Mucosa of gallbladder (tissue), 1 donor: ENCODE measurements at regions not wholly inside any gene's neighbourhood (a gene's known extent, or its start where the extent isn't known, plus 50 kb on each side); places are given as distances from the start of the nearest gene placed in this dataset.
"Not testable (repeated sequence)": the region's sequence is repeated elsewhere in the genome, so short reads cannot be mapped to it uniquely, and the experiment has no call there.

ENCODE experiments used
- DNase-seq: peaks from one replicate; pipeline ENCODE4 v3.0.0-alpha.2; 2020; ENCODE audit warnings: low spot score
- donor health status: DM: no; HTN: no; CAD: no.

DNA sequence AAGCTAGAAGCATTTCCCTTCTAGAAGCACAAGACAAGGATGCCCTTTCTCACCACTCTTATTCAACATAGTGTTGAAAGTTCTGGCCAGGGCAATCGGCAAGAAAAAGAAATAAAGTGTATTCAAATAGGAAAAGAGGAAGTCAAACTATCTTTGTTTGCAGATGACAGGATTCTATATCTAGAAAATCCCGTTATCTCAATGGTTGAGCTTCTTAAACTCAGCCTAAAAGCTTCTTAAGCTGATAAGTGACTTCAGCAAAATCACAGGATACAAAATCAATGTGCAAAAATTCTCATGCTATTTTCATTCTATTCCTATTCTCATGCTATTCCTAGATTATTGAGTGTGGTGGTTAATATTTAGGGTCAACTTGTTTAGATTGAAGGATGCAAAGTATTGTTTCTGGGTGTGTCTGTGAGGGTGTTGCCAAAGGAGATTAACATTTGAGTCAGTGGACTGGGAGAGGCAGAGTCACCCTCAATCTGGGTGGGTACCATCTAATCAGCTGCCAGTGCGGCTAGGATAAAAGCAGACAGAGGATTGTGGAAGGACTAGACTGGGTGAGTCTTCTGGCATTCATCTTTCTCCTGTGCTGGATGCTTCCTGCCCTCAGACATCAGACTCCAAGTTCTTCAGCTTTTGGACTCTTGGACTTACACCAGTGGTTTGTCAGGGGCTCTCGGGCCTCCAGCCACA lies 111.9 kb downstream of the LSMEM1 start:
- not testable (repeated sequence) for DNase-seq

DNA sequence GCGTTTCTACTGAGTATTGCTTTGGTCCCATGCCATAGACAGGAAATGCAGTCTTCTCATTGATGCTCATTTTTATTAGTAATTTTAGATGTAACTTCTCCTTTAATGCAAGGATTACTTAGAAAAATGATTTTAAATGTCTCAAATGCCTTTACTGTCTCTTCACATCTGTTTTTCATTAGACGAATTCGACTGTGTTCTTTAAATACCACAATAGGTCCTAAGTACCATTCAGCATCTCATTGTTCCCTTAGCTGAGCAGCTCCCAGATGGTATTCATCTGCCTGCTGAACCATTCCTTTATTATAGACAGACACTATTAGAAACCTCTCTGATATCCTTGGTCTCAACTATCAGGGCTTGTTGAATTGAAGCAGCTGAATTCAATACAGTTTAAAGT lies 113.6 kb downstream of the LSMEM1 start:
- DNase-seq: no peak

DNA sequence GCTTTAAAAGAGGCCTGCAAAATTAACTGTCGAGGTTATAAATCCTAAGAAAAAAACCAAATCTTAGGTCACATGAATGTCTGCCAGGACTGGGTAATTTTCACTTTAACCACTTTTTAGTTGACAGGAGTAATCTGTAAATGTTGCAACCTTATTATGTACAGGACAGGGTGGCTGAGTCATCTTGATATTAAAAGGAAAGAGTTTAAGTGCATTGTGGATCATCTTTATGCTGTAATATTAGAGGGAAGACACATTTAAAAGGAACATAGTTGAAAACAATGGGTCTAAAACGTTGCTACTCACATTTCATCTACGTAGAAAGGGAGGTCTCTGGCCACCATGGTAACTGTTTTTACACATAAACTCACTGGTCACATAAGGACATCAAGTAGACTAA lies 115.5 kb downstream of the LSMEM1 start:
- DNase-seq: no peak

DNA sequence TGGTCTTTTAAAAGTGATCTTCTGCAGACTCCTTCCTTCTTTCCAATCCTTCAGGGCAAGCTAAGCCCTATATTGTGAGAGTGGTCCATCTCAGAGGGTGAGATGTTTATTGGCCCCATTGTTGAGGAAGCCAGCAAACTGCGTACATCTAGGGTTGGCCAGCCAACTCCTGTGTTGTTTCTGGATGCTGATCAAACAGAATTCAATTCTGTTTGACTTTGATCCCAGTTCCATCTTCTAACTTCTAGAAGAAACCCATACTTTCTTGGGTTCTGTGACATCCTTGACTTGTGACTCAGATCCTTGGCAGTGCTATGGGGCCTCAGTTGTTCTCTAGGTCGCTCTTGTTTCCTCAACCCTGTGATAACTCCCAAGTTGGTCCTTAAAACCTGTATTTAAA lies 116.2 kb downstream of the LSMEM1 start:
- no peak for DNase-seq

DNA sequence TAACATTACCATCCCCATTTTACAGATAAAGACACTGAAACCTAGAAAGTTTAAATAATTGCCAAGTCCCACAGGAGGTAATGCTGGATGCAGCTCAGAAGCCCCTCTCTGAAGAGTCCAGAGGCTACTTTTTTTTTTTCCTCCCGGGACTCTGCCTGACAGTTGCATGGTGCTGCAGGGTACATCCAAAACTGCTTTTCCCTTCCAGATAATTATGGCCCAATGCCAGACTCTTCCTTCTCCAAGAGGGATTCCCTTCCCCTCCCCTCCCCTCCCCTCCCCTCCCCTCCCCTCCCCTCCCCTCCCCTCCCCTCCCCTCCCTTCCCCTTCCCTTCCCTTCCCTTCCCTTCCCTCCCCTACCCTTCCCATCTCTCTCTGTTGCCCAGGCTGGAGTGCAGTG lies 122.9 kb downstream of the LSMEM1 start:
- no peak for DNase-seq

DNA sequence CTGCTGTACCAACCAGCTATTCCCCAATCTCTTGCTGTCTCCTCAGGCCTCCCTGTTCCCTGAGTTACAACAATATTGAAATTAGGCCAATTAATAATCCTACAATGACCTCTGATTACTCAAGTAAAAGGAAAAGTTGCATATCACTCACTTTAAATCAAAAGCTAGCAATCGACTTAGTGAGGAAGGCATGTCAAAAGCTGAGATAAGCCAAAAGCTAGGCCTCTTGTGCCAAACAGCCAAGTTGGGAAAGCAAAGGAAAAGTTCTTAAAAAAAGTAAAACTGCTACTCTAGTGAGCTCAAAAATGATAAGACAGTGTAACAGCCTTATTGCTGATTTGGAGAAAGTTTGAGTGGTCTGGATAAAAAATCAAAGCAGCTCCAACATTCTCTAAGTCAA lies 129.8 kb downstream of the LSMEM1 start:
- DNase-seq: no peak

DNA sequence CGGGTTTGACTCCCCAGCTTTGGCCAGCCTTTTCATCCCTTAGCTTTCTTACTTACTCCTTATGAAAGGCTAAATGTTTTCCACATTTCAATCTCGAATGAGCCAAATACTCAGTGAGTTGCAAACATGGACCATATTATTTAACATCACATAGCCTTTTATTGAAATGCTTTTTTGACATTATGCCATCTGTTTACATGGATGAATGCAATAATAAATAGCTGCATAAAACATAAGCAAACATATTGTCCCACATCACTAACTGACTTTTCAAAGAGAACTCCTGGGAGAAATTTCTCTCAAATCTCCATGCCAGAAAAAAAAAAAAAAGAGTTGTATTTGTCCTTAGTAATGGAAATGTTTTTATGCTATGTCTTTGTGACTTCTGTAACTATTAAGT lies 134.9 kb downstream of the LSMEM1 start:
- DNase-seq: no peak

DNA sequence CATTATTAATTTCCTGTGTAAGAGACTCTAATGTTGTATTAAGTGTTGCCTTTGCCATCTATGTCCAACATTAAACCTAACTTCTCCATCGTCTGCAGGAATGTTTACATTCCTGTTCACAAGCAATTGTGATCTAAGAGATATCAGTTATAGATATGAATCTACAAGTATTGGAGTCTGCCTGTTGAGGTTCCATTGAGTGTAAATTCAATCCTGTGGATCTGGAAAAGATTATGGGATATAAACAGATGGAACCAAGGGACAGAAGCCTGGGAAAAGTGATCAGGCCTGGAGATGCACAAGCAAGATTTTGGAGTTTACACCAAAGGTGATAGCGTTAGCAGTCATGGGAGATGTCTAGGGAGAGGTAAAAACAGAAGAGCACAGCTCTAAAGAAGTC lies 135.5 kb downstream of the LSMEM1 start:
- no peak for DNase-seq

DNA sequence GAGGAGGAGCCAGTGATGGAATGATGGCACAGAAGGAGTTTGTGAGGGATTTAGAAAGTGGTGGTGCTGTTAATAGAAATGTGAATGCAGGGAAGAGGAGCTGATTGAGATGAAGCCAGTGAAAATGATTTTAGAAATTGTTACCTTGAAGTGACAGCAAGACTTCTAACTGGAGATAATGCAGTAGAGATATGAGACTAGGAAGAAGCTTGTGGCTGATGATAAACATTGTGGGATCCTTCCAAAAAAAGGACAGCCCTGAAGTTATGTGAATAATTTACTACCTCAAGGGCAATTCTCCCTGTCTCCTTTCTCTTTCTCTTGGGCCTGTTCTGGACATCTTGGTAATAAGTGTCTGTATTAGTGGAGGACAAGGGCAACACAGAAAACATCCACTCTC lies 138.6 kb downstream of the LSMEM1 start:
- DNase-seq: no peak

DNA sequence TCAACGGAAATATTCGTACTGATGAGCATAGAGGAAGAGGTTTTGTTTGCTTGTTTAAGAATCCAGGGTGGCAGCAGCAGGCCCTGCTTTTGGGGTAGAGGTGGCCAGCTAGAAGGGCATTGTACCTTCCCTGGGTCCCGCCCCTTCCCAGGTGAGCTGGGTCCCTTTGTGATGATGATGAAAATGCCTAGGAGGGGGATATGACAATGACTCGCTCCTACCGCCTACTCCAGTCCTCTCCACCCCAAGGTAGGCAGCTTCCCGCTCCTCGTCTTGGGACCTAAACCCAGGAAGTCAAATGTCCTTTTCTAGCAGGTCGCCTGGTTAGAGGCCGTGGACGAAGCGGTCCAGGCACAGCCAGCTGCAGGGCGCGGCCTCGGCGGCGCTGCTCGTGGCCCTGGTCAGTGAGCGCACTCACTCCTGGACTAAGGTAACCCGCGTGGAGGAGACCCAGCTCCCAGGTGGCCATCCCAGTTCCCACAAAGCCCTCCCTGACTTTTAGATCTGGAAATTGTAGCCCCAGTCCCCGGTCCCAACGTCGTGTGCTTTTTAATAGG lies 141.4 kb downstream of the LSMEM1 start:
- no peak for DNase-seq

DNA sequence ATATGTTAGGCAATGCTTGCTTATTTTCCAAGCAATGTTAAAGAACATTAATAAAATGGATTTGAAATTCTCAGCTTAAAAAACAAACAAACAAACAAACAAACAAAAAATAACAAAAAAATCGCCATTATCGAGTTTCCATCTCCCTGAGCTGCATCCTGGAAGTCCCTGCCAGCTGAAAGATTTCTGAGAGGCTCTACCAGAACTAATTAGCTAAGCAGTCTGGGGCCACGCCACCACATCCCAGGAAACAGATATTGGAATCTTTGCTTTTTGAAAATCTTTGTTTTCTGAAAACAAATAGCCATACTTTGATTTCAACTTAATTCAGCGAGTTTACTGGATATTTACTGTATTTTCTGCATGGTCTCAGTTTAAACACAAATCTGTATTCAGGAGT lies 143.6 kb downstream of the LSMEM1 start:
- DNase-seq: no peak

DNA sequence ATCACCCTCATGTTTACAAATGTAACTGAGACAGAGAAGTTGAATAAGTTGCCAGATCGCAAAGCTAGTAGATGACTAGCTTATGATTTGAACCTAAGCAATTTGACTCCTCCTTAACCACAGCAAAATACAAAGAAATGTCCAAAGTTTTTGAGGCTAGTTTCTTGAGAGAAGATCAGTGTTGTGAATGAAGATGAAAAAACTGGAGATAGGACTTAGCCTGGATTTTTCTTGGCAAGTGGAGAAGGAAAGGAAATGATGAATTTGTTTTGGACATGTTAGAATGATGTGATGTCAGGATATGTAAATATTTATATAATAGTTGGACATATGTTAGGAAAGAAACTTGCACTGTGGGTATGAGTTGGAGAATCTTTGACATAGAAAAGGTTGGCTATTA lies 149.8 kb downstream of the LSMEM1 start:
- DNase-seq: no peak

DNA sequence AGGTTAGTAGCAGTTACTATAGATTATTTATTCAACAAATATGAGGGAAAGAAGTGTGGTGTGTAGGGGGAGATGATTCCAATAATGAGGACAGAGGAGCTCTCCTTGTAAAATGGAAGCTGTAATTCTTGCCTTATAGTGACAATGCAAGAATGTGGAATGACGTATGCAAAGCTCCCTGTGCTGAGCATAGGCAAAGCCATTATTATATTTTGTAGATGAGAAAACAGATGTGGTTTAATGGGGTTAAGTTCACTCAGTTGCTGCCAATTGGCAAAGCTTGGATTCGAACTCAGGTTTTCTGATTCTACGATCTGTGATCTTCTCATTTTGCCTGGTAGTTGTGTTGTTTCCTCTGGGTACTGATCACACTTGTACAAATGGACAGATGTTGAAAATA lies 153.3 kb downstream of the LSMEM1 start:
- no peak for DNase-seq

DNA sequence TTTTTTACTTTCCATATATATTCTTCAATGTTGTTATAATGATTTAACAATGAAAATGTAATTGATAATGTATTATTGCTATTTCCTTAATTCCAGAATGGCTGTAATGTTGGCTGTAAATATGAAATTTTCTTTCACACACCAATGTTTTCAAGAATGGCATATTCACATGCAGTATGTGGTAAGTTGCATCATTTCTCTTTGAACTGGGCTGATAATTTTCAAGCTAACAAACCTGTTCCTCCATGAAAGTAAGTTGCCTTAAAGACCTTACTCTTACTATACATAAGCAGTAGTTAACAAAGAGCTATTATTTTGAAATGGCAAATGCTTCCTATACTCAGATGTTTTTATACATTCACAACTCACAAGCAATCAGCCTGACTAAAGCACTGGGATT lies 154.5 kb downstream of the TMEM168 start:
- no peak for DNase-seq

DNA sequence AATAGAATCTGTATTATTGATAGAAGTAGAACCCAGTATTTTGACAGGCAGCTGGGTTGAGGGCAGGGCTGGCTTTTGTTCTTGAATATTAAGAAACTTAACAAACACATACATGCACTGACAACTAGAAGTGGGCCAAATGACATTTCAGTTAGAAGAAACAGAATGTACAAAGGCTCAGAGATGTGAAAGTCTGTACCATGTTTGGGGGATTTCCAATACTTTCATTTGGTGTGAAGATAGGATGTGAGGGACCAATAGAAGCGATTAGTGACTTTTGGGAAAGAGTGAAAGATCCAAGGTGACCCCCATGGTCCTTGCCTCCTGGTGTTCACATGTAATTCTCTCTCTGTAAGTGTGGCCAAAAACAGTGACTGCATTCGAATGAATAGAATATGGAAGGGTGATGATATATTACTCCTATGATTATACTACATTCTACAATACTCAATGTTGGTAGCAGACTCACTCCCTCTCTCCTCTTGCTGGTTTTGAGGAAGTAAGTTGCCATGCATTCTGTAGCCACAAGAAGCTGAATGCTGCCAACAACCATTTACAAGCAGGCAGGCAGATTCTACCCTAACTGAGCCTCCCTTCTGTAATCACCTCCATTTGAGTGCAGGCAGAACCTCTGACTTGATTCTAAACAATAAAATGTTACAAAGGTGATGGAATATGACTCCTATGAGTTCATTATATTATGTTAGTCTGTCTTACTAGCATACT lies 151.4 kb downstream of the TMEM168 start:
- DNase-seq: no peak

DNA sequence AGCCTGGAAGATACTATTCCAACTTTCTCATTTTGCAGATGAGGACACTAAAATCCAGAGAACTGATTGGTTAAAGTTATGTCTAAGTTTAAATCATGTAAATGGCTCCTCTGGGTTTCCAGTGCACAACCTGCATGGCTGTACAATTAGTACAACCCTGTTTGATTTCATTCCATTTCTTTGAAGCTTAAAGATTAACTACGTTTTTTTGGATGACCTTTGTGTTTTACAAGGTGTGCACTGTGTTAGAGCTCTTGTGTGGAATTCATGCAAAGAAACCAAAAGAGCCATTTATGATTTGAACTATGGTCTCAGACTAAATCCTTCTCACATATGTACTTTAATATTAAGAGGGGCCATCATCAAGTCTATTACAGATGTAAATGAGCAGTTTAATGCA lies 149.5 kb downstream of the TMEM168 start:
- DNase-seq: no peak

DNA sequence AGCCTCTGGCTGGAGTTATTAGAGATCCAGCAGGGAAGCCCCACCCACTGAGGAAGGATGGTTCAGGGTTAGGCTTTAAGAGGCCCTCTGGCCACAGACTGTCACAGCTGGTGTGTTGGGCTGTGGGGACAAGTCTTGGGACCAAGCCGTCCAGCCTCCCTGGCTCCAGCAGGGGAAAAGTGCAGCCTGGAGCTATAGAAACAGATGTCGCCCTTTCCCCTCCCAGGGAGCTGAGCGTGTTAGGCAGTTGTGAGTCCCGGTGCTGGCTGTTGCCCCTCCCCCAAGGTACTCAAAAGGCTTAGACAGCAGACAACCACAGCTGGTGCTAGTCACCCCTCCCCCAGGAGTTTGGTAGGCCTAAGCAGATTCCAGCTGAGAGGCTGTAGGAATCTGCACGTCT lies 143.4 kb downstream of the TMEM168 start:
- no peak for DNase-seq

DNA sequence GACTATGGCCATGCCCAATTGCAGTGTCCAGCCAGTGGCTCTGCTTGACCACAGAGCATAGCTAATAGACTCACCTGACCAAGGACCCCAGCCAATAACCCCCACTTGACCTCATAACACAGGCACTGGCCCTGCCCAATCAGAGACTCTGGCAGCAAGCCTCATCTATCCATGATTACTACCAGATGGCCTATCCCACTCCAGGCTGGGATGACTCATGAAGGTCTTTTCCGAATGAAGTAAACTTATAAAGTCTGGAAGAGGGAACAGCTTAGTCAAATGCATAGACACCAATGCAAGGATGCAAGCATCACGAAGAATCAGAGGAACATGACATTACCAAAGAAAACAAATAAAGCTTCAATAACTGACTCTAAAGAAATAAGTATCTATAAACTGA lies 141.4 kb downstream of the TMEM168 start:
- no peak for DNase-seq

DNA sequence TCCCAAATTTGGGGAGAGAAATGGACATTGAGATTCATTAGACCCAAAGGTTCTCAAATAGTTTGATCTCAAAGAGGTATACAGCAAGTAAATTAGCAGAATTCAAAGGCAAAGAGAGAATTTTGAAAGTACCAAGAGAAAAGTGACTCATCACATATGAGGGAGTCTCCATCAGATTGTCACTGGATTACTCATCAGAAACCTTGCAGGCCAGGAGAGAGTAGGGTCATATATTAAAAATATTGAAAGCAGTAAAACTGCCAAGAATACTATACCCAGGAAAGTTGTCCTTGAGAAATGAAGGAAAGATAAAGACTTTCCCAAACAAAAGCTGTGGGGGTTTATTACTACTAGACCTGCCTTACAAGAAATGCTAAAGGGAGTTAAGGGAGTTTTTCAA lies 140.6 kb downstream of the TMEM168 start:
- DNase-seq: no peak

DNA sequence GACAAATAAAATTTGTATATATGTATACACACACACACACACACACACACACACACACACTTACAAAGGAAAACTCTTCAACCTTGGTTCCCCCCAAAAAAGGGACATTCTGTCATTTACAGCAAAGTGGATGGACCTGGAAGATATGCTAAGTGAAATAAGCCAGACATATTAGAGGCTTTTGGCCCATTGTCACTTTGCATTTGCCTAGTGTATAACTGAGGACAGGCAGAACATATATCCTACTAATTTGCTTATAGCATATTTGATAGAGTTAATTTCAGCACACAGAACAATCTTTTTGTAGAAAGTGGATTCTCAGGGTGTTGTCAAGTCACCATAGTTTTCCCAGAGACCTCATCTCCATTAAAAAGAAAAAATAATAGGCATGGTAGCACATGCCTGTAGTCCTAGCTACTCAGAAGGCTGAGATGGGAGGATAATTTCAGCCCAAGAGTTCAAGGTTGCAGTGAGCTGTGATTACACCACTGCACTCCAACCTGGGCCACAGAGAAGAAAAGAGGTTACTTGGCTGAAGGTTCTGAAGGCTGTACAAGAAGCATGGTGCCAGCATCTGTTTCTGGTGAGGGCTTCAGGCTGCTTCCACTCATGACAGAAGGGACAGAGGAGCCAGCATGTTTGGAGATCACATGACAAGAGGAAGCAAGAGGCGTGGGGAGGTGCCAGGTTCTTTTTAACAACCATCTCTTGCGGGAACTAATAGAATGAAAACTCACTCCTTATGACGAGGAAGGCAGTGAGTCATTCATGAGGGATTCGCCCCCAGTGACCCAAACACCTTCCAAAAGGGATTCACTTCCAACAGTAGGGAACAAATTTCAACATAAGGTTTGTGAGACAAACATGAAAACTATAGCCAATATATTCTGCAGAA lies 135.6 kb downstream of the TMEM168 start:
- no peak for DNase-seq

DNA sequence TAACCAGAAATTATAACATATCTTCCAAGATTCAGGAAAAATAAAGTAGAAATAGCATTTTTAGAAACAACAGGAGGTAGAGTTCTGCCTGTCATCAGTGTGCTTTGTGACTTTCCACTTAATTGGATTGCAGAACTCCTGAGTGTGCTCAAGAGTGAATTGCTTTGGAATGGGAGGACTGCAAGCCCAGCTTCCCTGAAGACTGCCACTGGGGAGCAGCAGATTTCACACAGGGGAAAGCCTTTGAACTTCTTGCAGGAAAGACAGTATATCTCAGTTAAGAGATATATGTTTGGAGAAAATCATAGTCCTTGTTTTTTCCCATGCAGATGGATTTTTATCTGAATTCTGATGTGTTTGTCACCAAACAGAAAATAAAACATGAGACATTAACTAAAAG lies 124.5 kb downstream of the TMEM168 start:
- DNase-seq: no peak

DNA sequence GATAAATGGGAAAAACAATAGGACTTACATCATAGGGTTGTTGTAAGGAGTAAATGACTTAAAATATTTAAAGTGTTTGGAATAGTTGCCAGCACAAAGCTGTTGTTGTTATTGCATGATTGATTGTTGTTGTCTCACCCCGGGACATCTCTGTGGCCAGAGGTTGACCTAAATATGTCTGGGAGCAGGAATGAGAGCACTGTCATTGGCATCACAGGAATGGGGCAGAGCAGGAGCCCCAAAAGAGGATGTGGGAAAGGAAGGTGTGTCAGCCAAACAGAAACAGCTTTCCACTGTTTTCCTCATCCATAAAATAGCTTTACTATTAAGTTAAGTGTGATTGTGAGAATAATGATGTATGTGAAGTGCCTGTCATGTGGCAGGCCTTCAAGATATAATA lies 121.6 kb downstream of the TMEM168 start:
- no peak for DNase-seq
